ENCODE measurements at regions not wholly inside any gene's neighbourhood (a gene's known extent, or its start where the extent isn't known, plus 50 kb on each side); places are given as distances from the start of the nearest gene placed in this dataset.

DNA sequence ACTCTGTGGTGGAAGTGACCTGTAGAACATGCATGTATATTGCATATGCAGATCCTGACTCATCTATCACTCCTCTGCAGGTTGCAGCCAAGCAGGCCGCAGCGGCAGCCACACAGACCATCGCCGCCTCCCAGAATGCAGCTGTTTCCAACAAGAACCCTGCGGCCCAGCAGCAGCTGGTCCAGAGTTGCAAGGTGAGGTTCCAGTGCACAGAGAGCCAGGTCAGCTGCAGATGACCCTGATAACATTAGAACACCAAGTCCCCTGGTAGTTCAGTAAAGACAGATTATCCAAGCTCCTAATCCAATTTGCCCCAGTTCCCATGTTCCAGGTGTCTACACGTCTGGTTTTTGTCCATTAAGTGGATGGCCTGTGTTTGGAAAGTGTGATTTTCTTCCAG is 325.1 kb upstream of the TPM1 start:
- TF ChIP-seq, protein P1, sequence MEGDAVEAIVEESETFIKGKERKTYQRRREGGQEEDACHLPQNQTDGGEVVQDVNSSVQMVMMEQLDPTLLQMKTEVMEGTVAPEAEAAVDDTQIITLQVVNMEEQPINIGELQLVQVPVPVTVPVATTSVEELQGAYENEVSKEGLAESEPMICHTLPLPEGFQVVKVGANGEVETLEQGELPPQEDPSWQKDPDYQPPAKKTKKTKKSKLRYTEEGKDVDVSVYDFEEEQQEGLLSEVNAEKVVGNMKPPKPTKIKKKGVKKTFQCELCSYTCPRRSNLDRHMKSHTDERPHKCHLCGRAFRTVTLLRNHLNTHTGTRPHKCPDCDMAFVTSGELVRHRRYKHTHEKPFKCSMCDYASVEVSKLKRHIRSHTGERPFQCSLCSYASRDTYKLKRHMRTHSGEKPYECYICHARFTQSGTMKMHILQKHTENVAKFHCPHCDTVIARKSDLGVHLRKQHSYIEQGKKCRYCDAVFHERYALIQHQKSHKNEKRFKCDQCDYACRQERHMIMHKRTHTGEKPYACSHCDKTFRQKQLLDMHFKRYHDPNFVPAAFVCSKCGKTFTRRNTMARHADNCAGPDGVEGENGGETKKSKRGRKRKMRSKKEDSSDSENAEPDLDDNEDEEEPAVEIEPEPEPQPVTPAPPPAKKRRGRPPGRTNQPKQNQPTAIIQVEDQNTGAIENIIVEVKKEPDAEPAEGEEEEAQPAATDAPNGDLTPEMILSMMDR (conservative IDR thresholded peaks at IDR 0.05 in 1 of 2, IDR thresholded peaks at IDR 0.05 in 1 of 2; ENCODE audit: low read depth in 1 of 2, low read length in 2 of 2), result no peak
- TF ChIP-seq EZH2 (IDR thresholded peaks at IDR 0.05; ENCODE audit: low read length, missing control alignments), result no peak

All from fibroblast of lung (primary cell).